ENCODE measurements at regions not wholly inside any gene's neighbourhood (a gene's known extent, or its start where the extent isn't known, plus 50 kb on each side); places are given as distances from the start of the nearest gene placed in this dataset.

DNA sequence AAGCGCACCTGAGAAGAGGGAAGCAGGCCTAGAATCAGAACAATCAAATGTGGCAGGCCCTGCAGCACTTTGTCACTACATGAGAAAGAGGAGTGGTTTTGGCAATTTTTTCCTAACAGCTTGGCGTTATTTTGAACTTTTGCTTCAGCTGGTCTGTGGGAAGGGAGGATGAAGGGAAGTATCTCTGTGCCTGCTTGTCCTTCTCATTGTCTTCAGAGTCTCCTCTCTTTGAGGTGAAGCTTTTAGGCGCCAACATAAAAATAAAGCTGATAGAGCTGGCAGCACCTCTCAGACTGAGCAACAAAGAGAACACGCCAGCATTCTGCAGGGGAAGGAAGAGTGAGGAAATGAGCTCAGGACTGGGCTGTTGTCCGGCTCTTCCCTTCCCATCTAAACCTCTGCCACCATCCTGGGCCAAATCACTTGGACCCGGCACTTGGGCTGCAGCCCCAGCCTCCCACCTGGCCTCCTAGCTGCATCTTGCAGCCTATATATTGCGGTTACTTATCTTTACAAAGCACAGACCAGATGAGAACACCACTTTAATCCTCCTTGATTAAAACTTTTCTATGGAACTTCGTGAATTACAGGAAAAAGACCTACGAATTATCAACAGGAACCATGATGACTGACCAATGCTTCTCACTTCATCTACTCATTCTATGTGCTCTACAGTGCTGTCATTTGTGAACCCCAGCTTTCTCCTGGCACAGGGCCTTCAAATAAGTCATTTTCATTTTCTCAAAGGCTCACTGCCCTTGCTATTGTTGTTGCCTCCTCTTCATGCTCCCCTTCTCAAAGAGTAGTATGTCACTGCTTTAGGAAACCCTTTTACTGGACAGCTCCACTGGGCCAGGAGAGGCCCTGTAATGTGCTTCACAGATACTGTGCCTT is 476.4 kb upstream of the HS3ST1 start (continued):
- TF ChIP-seq ZNF621 (tag by site-specific recombination; IDR thresholded peaks at IDR 0.05) = no peak
- TF ChIP-seq ZNF610 (tag by site-specific recombination; IDR thresholded peaks at IDR 0.05; ENCODE audit: borderline replicate concordance) = no peak
- TF ChIP-seq MYNN (tag by site-specific recombination; IDR thresholded peaks at IDR 0.05; ENCODE audit: borderline replicate concordance) = no peak
- TF ChIP-seq ZNF366 (tag by site-specific recombination; conservative IDR thresholded peaks at IDR 0.05) = no peak
- no peak for TF ChIP-seq ZNF76 (tag by site-specific recombination; IDR thresholded peaks at IDR 0.05; ENCODE audit: borderline replicate concordance, low read depth)
- no peak for TF ChIP-seq ZNF133 (tag by site-specific recombination; IDR thresholded peaks at IDR 0.05)
- TF ChIP-seq ZNF596 (tag by site-specific recombination; IDR thresholded peaks at IDR 0.05) = no peak
- TF ChIP-seq, protein P1, sequence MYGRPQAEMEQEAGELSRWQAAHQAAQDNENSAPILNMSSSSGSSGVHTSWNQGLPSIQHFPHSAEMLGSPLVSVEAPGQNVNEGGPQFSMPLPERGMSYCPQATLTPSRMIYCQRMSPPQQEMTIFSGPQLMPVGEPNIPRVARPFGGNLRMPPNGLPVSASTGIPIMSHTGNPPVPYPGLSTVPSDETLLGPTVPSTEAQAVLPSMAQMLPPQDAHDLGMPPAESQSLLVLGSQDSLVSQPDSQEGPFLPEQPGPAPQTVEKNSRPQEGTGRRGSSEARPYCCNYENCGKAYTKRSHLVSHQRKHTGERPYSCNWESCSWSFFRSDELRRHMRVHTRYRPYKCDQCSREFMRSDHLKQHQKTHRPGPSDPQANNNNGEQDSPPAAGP (tag by site-specific recombination; IDR thresholded peaks at IDR 0.05) = no peak
- TF ChIP-seq, protein P2, sequence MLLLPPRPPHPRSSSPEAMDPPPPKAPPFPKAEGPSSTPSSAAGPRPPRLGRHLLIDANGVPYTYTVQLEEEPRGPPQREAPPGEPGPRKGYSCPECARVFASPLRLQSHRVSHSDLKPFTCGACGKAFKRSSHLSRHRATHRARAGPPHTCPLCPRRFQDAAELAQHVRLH (tag by site-specific recombination; IDR thresholded peaks at IDR 0.05) = no peak
- TF ChIP-seq WT1 (tag by site-specific recombination; IDR thresholded peaks at IDR 0.05) = no peak

DNA sequence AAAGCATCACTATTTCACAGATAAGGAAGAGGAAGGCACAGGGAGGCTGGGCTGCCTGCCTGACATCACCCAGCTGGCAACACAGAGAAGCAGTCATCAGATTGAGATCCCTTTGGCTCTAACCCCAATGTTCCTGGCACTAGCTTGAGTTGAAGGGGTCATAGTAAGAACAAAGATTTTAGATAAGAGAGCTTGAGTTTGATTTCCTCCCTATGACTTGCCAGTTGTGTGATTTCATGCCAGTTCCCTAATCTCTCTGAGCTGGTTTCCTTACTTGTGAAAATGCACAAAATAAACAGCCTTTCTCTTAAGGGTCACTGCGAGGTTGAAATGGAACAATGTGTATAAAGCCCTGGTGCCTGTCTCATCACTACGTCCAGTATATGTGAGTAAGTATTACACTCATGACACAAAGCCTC is 475.4 kb upstream of the HS3ST1 start:
- POLR2A ChIA-PET = no interaction called here
- H3K9me3 ChIP-seq (ENCODE audit: control insufficient read depth, insufficient read depth, low read depth, low read length) = no peaks in the 10 kb centered on the region
- CTCF ChIA-PET = no interaction called here

DNA sequence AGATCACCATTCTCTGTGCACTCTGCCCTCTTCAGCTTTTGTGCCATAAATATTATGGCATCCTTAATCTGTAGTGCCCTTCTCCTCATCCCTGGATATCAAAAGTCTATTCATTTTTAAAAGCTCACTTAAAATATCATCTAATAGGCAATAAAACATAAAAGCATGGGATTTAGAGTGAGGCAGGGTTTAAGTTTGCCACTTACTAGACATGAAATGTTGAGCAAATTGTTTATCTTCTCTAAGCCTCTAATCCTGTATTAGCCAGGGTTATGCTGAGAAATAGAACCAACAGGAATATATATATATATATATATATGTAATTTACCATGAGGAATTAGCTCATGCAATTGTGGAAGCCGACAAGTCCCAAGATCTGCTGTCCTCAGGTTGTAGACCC is 472.4 kb upstream of the HS3ST1 start:
- Histone ChIP-seq H3K27ac (ENCODE audit: extremely low read depth, low read depth, low read length) (no peak overlapping the region), H3K4me1 (ENCODE audit: control insufficient read depth, insufficient read depth, low read length) (no peaks in the 10 kb centered on the region), H3K36me3 (ENCODE audit: control insufficient read depth in 2 of 2, insufficient read depth in 1 of 2, low read length in 2 of 2) (no peaks in the 10 kb centered on the region), H3K9me3 (ENCODE audit: control insufficient read depth, insufficient read depth, low read depth, low read length) (no peaks in the 10 kb centered on the region), H3K4me3 (ENCODE audit: low read depth, low read length) (no peak overlapping the region)
- ChIA-PET POLR2A (no interaction called here), CTCF (no interaction called here)
- TF ChIP-seq ZNF266 (tag by site-specific recombination; IDR thresholded peaks at IDR 0.05; ENCODE audit: low read depth) = no peak
- no peak for TF ChIP-seq ZNF221 (tag by site-specific recombination; IDR thresholded peaks at IDR 0.05; ENCODE audit: borderline replicate concordance)
- TF ChIP-seq ZNF138 (tag by site-specific recombination; IDR thresholded peaks at IDR 0.05; ENCODE audit: borderline replicate concordance) = no peak
- TF ChIP-seq, protein P3, sequence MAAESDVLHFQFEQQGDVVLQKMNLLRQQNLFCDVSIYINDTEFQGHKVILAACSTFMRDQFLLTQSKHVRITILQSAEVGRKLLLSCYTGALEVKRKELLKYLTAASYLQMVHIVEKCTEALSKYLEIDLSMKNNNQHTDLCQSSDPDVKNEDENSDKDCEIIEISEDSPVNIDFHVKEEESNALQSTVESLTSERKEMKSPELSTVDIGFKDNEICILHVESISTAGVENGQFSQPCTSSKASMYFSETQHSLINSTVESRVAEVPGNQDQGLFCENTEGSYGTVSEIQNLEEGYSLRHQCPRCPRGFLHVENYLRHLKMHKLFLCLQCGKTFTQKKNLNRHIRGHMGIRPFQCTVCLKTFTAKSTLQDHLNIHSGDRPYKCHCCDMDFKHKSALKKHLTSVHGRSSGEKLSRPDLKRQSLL (tag by site-specific recombination; IDR thresholded peaks at IDR 0.05) = no peak
- no peak for TF ChIP-seq ZNF629 (tag by site-specific recombination; IDR thresholded peaks at IDR 0.05)
- TF ChIP-seq ZNF48 (tag by site-specific recombination; IDR thresholded peaks at IDR 0.05) = no peak
- no peak for TF ChIP-seq ZEB2 (tag by site-specific recombination; IDR thresholded peaks at IDR 0.05)
- no peak for TF ChIP-seq SCRT1 (tag by site-specific recombination; IDR thresholded peaks at IDR 0.05; ENCODE audit: borderline replicate concordance)
- TF ChIP-seq ZFHX2 (tag by site-specific recombination; conservative IDR thresholded peaks at IDR 0.05) = no peak
- TF ChIP-seq, protein P4, sequence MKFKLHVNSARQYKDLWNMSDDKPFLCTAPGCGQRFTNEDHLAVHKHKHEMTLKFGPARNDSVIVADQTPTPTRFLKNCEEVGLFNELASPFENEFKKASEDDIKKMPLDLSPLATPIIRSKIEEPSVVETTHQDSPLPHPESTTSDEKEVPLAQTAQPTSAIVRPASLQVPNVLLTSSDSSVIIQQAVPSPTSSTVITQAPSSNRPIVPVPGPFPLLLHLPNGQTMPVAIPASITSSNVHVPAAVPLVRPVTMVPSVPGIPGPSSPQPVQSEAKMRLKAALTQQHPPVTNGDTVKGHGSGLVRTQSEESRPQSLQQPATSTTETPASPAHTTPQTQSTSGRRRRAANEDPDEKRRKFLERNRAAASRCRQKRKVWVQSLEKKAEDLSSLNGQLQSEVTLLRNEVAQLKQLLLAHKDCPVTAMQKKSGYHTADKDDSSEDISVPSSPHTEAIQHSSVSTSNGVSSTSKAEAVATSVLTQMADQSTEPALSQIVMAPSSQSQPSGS (tag by site-specific recombination; IDR thresholded peaks at IDR 0.05; ENCODE audit: low read depth) = no peak
- no peak for TF ChIP-seq ZNF776 (tag by site-specific recombination; IDR thresholded peaks at IDR 0.05; ENCODE audit: borderline replicate concordance)
- no peak for TF ChIP-seq ZFP69B (tag by site-specific recombination; IDR thresholded peaks at IDR 0.05)
- TF ChIP-seq ZNF155 (tag by site-specific recombination; IDR thresholded peaks at IDR 0.05) = no peak
- TF ChIP-seq ZSCAN23 (tag by site-specific recombination; IDR thresholded peaks at IDR 0.05) = no peak
- no peak for TF ChIP-seq ZNF621 (tag by site-specific recombination; IDR thresholded peaks at IDR 0.05)
- no peak for TF ChIP-seq GLIS2 (tag by site-specific recombination; IDR thresholded peaks at IDR 0.05)
- TF ChIP-seq ZNF521 (tag by site-specific recombination; IDR thresholded peaks at IDR 0.05) = no peak
- TF ChIP-seq ZFP37 (tag by site-specific recombination; IDR thresholded peaks at IDR 0.05) = no peak

More for the DNA sequence above, 475.4 kb upstream of the HS3ST1 start:
- no peak overlapping the region for H3K4me3 ChIP-seq (ENCODE audit: low read depth, low read length)
- TF ChIP-seq, protein P2 (tag by site-specific recombination; IDR thresholded peaks at IDR 0.05) = no peak
- TF ChIP-seq ZNF510 (tag by site-specific recombination; IDR thresholded peaks at IDR 0.05; ENCODE audit: insufficient replicate concordance) = no peak
- H3K36me3 ChIP-seq (ENCODE audit: control insufficient read depth in 2 of 2, insufficient read depth in 1 of 2, low read length in 2 of 2) = no peaks in the 10 kb centered on the region
- H3K27ac ChIP-seq (ENCODE audit: extremely low read depth, low read depth, low read length) = no peak overlapping the region
- no peaks in the 10 kb centered on the region for H3K4me1 ChIP-seq (ENCODE audit: control insufficient read depth, insufficient read depth, low read length)
